ENCODE measurements at regions not wholly inside any gene's neighbourhood (a gene's known extent, or its start where the extent isn't known, plus 50 kb on each side); places are given as distances from the start of the nearest gene placed in this dataset.
"Not testable (repeated sequence)": the region's sequence is repeated elsewhere in the genome, so short reads cannot be mapped to it uniquely, and the experiment has no call there.

DNA sequence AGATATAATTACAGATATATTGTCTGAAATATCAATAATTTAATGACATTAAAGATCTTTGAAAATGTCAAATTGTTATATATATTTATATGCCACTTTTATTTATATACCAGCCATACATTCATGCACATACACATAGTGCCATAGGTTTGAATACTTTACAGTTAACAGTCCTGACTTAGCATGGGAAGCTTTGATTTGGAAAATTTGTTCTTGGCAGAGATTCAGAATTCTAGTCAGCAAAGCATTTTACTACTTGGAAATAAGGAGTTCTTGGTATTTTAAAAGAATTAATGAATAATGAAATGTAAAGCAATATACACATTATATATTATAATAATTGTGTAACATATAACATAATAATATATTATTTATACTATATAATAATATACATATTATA is 277.0 kb upstream of the PCDH20 start:
- intact Hi-C loops (cut with DNase I), result no loop called here
- DNase-seq (ENCODE audit: low spot score), result no peak

DNA sequence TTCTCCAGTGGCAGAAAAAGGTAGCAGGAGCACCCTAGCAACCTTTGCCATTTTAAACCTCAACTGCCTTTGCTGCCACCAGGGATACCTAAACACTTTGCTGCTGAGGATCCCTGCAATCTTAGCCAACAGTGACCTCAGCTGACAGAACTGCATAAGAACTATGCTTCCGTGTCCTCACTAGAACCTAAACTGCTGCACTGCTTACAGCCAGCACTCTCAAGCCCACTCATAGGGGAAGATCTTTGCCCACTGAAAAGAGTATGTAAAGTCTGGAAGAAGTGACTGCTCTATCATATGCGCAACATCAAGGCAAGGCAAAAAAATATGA is 270.0 kb upstream of the PCDH20 start:
- DNase-seq (ENCODE audit: low spot score), result no peak
- intact Hi-C loops (cut with DNase I), result no loop called here

DNA sequence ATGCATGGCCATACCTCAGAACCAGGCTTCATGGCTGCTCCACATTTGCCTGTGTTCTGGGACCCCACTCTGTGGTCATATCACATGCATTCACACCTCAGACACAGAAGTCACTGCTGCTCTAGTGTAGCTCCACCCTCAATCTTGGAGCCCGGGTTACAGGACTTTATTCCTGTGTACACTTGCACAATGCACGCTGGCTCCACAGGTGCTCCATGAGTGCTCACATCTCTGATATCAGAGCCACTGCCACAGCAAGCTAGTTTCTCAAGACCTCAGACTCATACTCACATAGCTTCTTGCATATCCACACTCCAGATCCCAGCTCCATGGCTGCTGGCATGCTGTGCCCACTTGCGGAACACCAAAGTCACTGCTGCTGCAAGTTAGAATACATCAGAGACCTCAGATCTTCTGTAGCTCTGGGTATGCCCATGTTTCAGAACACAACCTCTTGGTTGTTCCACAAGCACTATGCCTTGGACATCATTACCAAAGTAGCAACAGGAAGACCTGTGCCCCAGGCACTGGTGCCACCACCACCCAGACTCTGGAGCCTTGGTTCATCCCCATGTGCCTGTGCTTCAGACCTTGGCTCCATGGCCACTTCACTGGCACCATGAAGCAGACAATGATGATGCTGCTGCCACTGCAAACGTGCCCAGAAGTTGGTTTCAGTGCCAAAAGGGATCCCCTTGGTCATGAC is 269.5 kb upstream of the PCDH20 start:
- DNase-seq (ENCODE audit: low spot score), result no peak
- intact Hi-C loops (cut with DNase I), result no loop called here

DNA sequence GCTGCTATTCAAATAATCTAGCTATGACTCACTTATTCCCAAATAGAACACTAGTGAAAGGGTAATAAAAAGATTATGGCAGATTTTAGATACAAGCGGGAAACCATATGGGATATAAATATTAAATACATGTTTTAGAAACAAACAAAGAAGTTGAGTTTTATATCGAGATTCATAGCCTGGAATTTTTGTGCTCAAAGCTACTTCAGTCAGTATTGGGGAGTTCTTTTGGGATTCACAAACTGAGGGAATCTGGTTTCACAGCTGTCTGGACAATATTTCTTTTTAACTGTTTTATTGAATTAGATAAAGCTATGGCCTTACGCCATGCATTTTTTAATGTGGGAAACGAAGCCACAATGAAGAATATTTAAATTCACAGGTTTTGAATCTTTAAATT is 257.1 kb upstream of the PCDH20 start:
- intact Hi-C loops (cut with DNase I), result no loop called here
- no peak for DNase-seq (ENCODE audit: low spot score)

DNA sequence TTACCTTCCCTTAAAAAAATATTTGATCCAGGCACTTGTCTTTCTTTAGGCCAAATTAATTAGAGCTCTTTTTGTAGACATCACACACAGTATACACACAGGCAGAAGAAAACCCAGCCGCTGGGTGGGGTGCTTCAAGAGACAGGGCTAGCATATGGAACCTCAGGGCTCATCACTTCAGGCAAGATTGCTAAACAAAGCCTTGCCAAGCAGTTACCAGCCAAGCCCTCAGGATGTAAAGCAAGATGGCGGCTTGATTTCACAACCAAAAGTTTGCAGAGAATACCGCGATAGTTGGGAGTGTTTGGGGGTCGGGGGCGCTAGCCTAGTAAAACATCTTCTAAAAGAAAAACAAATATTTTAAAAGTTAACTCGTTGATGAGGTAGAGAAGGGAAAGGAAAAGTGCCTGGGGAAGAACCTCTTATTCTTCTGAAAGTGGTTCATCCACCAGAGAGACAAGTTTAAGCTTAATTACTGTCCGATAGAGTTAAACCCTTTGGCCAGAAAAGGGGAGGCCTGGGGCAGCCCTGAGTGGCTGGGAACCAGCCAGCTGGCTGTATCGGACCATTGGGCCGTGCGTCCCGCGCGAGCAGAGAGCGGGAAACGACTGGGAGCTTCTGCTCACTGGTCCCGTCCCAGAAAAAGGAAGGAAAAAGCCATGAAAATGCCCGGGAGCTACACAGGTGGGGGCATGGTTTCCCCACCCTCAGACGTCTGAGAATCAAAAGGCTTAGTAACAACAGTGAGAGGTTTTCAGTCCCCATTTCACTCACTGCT is 254.9 kb upstream of the PCDH20 start:
- intact Hi-C loops (cut with DNase I), result no loop called here
- DNase-seq (ENCODE audit: low spot score), result no peak

DNA sequence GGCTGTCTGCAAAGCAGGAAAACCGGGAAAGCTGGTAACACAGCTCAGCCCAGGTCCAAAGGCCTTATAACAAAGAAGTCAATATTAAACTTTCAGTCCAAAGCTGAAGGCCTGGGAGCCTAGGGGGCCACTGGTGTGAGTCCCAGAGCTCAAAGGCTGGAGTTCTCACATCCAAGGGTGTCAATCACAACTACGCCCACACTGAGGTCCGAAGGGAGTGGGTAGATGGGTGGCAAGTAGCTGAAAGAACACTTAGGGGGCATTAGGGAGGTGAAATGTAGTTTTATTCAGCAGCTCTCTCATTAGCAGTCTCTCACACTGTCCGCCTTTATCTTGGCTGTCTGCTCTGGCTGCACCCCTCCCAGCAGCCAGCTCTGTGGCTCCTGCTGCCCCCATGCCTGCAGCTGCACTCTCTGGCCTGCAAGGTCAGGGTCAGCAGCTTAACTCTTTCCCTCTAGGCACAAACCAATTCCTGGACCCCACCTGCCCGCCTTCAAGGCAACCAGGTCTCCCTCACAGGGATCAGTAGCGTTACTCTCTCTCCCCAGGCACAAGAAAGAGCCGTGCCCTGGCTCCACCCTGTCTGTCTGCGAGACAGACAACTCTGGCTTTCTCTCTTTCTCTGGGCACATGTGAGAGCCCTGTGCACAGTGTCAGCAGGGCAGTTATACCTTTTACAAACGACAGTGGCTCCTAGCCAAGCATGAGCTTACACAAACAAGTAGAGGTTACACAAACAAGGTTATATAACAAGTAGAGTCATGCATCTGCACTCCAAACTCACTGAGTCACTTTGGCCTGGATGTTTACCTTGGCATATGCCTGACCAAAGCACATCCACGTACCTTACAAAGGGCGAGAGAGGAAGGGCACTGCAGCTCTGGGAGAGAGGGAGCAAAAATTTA is 249.4 kb upstream of the PCDH20 start:
- no peak for DNase-seq (ENCODE audit: low spot score)
- intact Hi-C loops (cut with DNase I), result no loop called here

DNA sequence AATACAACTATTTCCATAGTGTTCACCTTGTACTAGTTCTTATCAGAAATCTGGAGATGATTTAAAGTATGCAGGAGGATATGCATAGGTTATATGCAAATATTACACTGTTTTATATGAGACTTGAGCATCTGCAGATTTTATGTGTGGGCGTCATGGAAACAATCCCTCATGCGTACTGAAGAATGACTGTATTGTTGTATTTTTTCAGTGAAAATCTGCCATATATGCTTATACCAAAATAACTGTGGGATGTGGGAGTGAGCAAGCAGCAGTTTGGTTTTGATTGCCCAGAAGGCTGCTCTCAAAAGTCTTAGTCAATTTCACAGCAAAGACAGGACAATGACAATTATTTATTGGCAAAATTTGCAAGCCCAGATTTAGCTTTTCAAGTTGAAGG is 238.8 kb upstream of the PCDH20 start:
- no peak for DNase-seq (ENCODE audit: low spot score)
- intact Hi-C loops (cut with DNase I), result no loop called here

DNA sequence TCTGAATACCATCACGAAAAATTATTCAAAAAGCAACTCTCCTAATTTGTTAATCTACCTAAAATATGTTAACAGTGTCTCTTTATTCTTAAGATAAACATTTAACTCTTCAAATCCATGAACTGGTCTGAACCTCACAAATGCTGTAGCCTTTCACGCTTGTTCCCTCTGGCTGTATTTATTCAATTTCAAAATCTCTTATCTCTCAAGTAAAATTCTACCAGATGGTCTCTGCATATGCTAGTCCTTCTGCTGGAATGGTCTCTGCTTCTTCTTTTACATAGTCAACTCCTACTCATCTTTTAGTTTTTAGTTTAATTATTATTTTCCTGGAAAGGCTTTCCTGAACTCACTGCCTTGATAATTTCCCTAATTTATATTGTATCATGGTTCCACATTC is 232.9 kb upstream of the PCDH20 start:
- intact Hi-C loops (cut with DNase I), result no loop called here
- no peak for DNase-seq (ENCODE audit: low spot score)

DNA sequence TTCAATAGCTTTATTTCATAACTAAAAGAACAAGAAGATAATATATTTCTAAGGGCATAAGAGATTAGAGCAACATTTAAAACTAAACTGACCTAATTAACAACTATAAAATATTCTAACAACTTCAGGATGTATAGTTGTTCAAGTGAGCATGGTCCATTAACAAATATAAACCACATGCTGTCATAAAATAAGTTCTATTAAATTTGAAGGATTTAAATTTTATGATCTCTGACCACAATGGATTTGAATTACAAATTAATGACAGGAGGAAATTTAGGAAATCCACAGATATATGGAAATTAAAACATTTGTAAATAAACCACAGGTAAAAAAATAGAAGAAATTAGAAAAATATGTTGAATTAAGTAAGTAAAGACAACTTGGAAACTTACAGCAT is 196.5 kb upstream of the PCDH20 start:
- intact Hi-C loops (cut with DNase I), result no loop called here
- no peak for DNase-seq (ENCODE audit: low spot score)

DNA sequence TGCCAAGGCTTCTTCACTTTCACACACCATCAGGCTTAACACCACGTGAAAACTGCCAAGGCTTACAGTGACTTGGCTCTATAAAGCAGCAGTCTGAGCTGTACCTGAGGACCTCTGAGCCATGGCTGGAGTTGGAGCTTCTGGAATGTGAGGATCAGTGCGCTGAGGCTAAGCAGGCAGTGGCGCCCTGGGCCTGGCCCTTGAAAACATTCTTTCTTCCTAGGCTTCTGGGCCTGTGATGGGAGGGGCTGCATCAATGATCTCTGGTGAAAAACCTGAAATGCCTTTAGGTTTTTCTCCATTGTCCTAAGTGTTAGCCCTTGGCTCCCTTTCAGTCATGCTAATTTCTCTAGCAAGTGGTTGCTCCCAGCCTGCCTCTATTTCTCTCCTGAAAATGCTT is 192.5 kb upstream of the PCDH20 start:
- intact Hi-C loops (cut with DNase I), result no loop called here
- DNase-seq (ENCODE audit: low spot score), result no peak

DNA sequence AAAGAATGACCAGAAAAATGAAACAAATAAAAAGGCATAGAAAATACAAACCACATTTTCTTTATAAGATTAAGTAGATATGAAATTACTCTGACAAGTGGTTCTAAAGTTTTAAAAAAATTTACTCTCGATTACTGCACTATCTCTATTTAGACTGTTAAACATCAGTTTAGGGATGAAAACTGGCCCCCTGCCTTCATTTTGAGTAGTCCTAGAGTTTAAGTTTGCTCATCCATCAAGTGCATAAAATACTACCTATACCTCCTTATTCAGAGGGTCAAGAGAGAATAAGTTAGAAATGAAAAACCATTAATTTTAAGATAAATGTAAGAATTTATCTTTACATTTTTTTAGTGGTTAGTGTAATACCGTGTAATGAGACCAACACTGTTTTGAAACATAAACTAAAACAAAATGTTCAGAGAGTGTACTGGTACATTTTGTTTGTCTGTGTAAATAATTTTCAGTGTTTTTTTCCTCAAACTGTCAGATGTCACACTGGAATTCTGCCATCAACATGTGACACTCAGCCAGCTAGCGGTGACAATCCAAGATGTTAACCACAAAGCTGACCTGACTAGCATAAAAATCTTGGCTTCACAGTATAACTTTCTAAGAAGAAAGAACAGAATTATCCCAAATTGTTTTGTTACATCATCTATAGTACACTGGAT is 184.8 kb upstream of the PCDH20 start:
- intact Hi-C loops (cut with DNase I), result no loop called here
- no peak for DNase-seq (ENCODE audit: low spot score)

DNA sequence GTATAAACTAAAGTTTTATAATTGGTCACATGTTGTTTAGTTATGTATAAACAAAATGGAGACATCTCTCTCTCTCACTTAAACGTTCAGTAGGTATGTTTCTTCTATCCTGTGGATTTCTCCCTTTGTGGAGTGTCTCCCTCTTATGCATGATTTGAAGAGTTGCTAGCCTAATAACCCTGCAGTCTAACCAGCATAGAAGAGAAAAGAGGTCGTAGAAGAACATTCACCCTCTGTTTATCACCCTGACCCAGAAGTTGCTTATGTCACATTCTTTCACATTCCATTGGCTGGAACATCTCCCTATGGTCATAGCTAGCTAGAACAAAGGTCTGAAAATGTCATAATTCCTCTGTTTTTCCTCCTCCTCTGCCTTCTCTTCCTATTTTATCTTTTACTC is 176.8 kb upstream of the PCDH20 start:
- intact Hi-C loops (cut with DNase I), result no loop called here

DNA sequence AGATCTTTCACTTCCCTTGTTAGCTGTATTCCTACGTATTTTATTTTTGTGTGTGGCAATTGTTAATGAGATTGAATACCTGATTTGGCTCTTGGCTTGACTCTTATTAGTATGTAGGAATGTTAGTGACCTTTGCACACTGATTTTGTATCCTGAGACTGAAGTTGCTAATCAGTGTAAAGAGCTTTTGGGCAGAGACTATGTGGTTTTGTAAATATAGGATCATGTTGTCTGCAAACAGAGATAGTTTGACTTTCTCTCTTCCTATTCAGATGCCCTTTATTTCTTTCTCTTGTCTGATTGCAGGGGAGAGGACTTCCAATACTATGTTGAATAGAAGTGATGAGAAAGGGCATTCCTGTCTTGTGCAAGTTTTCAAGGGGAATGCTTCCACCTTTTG is 160.3 kb upstream of the PCDH20 start:
- no peak for DNase-seq (ENCODE audit: low spot score)
- intact Hi-C loops (cut with DNase I), result no loop called here

More for the DNA sequence above, 176.8 kb upstream of the PCDH20 start:
- no peak for DNase-seq (ENCODE audit: low spot score)

DNA sequence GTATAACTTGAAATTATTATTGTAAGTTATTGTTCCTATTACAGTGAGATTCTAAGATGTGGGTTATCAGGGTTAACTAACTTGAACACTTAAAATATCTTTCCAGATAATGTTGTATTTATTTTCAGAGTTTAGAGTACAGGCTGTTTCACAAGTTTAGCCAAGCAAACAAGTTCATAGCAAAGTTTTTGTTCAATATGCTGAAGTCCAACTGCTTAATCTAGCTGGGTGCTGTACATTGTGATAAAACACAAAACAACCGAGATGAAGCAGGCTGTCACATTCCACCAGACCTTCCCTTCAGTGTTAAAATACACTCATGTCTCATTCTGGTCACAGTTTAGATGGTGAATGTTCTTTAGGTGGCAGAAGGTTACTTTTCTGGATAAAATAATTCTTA is 148.0 kb upstream of the PCDH20 start:
- intact Hi-C loops (cut with DNase I), result no loop called here
- DNase-seq (ENCODE audit: low spot score), result no peak

DNA sequence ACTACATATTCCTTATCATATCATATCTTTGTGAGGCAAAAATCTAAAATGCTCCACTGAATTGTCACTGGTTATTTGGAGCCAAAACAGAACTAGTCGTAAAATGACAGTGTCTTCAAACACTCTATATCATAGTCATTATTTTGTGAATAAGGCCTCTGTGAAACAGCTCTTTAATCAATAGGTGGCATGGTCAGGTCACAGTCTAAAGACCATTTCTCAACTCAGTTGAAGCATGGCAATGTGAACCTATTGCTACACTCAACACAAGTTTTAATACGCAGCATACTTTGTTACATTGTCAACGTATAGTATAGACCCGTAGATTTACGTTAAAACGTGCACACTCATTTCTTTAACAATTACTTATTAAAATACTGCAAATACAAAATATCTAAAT is 131.3 kb upstream of the PCDH20 start:
- no peak for DNase-seq (ENCODE audit: low spot score)
- intact Hi-C loops (cut with DNase I), result no loop called here

DNA sequence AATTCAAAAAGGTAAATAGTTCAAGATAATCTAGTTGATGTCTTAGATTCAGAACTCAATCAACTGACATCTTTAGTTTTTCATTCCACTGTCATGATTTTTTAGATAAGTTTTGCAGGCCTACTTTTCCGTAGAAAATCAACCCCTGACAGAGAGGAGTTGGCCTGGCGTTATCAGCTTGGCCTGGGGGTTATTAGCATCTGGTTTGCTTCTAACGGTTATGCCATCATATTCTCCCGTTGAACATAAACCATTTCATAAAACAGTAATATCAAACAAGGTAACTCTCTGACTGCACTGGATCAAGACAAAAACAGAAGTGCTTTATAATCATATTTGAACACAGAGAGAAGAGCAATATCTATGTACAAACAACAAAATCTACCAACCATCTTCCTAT is 130.8 kb upstream of the PCDH20 start:
- DNase-seq (ENCODE audit: low spot score), result no peak
- intact Hi-C loops (cut with DNase I), result no loop called here

DNA sequence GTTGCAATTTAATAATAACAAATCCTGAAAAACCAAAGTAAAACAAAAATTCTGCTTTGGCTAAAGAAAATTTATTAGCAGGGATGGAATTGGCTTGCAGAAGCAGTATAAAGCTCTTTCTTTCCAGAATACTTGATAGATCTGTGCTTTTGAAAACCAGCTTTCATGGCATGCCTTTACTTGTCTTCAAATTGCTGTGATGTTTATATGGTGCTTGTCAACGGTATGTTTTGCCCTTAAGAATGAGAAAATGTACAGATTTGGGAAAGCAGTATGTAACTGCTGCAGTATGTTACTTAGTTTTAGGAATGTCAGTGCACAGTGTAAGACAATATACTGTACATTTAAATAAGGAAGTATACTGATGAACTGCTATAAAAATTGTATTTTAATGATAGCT is 120.8 kb upstream of the PCDH20 start:
- intact Hi-C loops (cut with DNase I), result no loop called here

DNA sequence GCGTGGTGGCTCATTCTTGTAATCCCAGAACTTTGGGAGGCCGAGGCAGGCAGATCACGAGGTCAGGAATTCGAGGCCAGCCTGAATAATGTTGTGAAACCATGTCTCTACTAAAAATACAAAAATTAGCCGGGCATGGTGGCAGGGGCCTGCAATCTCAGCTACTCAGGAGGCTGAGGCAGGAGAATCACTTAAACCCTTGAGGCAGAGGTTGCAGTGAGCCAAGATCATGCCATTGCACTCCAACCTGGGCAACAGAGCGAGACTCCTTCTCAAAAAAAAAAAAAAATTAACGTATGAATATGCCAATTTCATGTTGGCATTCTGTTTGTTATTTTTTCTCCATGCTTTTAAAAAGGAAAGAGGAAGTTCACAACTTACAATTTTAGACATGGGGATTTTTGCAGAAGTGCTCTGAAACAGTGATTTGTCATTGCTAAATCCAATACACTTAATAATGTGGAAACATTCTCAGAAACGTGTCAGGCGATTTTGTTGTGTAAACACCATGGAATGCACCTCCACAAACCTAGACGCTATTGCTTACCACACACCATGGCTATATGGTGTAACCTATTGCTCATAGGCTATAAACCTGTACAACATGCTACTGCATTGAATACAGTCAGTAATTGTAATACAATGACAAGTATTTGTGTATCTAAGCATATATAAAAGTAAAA is 115.9 kb upstream of the PCDH20 start:
- intact Hi-C loops (cut with DNase I), result no loop called here
- DNase-seq (ENCODE audit: low spot score), result no peak

More for the DNA sequence above, 120.8 kb upstream of the PCDH20 start:
- DNase-seq (ENCODE audit: low spot score), result no peak

DNA sequence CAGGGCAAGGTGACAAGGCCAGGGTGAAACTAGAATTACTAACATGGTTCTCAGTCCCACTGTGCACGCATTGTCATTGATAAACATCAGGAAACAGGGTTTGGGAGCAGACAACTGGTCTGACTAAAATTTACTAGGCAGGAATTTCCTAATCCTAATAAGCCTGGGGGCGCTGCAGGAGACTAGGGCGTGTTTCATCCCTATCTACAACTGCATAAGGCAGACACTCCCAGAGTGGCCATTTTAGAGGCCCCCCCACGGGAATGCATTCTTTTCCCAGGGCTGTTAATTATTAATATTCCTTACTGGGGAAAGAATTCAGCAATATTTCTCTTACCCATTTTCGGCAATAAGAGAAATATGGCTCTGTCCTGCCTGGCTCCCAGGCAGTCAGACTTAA is 103.6 kb upstream of the PCDH20 start:
- DNase-seq (ENCODE audit: low spot score); intact Hi-C loops (cut with DNase I): not testable (repeated sequence)

DNA sequence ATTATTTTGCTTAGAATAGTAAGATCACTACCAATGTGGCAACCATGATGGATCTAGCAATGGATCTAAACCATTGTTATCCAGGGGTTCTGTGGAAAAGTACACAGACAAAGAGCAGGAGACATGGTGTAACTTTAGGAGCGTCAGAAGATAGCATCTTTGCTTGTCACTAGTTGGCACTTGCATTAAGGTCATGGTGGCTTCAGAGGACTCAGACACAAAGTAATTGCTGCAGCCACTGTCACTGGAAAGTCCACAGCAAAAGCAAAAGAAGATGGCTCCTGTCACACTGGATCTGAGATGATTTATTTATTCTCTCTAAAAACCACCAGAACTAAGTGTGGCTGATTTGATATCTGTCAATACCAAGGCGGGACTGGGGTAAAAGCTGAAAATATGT is 93.3 kb upstream of the PCDH20 start:
- intact Hi-C loops (cut with DNase I), result no loop called here
- no peak for DNase-seq (ENCODE audit: low spot score)

Measured in cardiac septum (tissue), 1 donor.